CD14-positive monocyte (primary cell): ENCODE measurements at regions not wholly inside any gene's neighbourhood (a gene's known extent, or its start where the extent isn't known, plus 50 kb on each side); places are given as distances from the start of the nearest gene placed in this dataset.

Experiments used
- DNase-seq, 3 donors: peaks; one replicate each; pipeline ENCODE4 v3.0.0-alpha.2; 2011 to 2022
- H2AFZ ChIP-seq: 2 replicates; pipeline ENCODE4 v1.6.0; 2012; ENCODE audit warnings: mild to moderate bottlenecking, low read depth, low read length, inconsistent platforms; ENCODE audit not compliant: insufficient read depth, poor library complexity, severe bottlenecking
- H3K27ac ChIP-seq, 2 donors: 1 replicate in 1 of 2; 2 replicates in 1 of 2; pipeline ENCODE4 v1.5.1; 2012 to 2013; ENCODE audit warnings: low read length in 2 of 2, control low read depth in 1 of 2, inconsistent platforms in 1 of 2, low read depth in 1 of 2, mild to moderate bottlenecking in 1 of 2
- H3K27me3 ChIP-seq, 2 donors: one replicate each; pipeline versions ENCODE4 v1.6.0 to v1.6.1; 2011 to 2013; ENCODE audit warnings: low read length in 2 of 2; ENCODE audit not compliant: control insufficient read depth in 2 of 2, insufficient read depth in 2 of 2
- H3K36me3 ChIP-seq, 2 donors: replicated peaks in 1 of 2; 1 replicate in 1 of 2; 2 replicates in 1 of 2; pipeline versions ENCODE4 v1.5.1 to v1.6.1; 2012 to 2013; ENCODE audit warnings: low read length in 2 of 2, control low read depth in 1 of 2, inconsistent platforms in 1 of 2, mild to moderate bottlenecking in 1 of 2; ENCODE audit not compliant: insufficient read depth in 2 of 2, control insufficient read depth in 1 of 2
- H3K4me1 ChIP-seq, 2 donors: 1 replicate in 1 of 2; 2 replicates in 1 of 2; pipeline versions ENCODE4 v1.5.1 to v1.6.1; 2012 to 2013; ENCODE audit warnings: low read length in 2 of 2, control low read depth in 1 of 2, inconsistent platforms in 1 of 2, mild to moderate bottlenecking in 1 of 2, moderate library complexity in 1 of 2; ENCODE audit not compliant: insufficient read depth in 2 of 2, control insufficient read depth in 1 of 2
- H3K4me2 ChIP-seq: replicated peaks from 2 replicates; pipeline ENCODE3; 2012; ENCODE audit warnings: low read length, moderate library complexity, mild to moderate bottlenecking; ENCODE audit not compliant: poor library complexity, severe bottlenecking; ENCODE audit errors: extremely low read depth
- H3K4me3 ChIP-seq, 3 experiments: fragments of 200-600 bp in 1 of 3; sonication (generic) in 1 of 3; replicated peaks in 1 of 3; 1 replicate in 2 of 3; 2 replicates in 1 of 3; pipeline ENCODE4 v1.5.1; 2011 to 2013; ENCODE audit warnings: low read length in 3 of 3, mild to moderate bottlenecking in 3 of 3, control low read depth in 2 of 3, low read depth in 2 of 3, inconsistent platforms in 1 of 3, moderate library complexity in 1 of 3
- H3K79me2 ChIP-seq: 2 replicates; pipeline ENCODE4 v1.6.0; 2012; ENCODE audit warnings: mild to moderate bottlenecking, control low read depth, inconsistent platforms, low read length, moderate library complexity; ENCODE audit not compliant: insufficient read depth
- H3K9ac ChIP-seq: 2 replicates; pipeline ENCODE4 v1.6.0; 2017; ENCODE audit warnings: low read length, mild to moderate bottlenecking; ENCODE audit not compliant: insufficient read depth, poor library complexity, severe bottlenecking
- H3K9me3 ChIP-seq, 2 donors: replicated peaks in 1 of 2; 1 replicate in 1 of 2; 2 replicates in 1 of 2; pipeline versions ENCODE4 v1.5.1 to v1.6.1; 2012 to 2013; ENCODE audit warnings: low read length in 2 of 2, control low read depth in 1 of 2; ENCODE audit not compliant: control insufficient read depth in 1 of 2, insufficient read depth in 1 of 2
- H4K20me1 ChIP-seq: 2 replicates; pipeline ENCODE4 v1.6.0; 2012; ENCODE audit warnings: mild to moderate bottlenecking, low read length, control low read depth, moderate library complexity; ENCODE audit not compliant: insufficient read depth
- H3K27ac Mint-ChIP-seq, 7 donors: one replicate each; pipeline ENCODE4 v1.8.0; 2020; ENCODE audit warnings: mild to moderate bottlenecking in 7 of 7, mixed read lengths in 7 of 7, moderate library complexity in 6 of 7, inconsistent platforms in 2 of 7
- H3K27me3 Mint-ChIP-seq, 3 donors: one replicate each; pipeline ENCODE4 v1.8.0; 2021 to 2022; ENCODE audit warnings: low read depth in 3 of 3, mild to moderate bottlenecking in 3 of 3, mixed read lengths in 3 of 3, moderate library complexity in 3 of 3, inconsistent platforms in 1 of 3
- H3K36me3 Mint-ChIP-seq, 2 donors: one replicate each; pipeline ENCODE4 v1.8.0; 2020; ENCODE audit warnings: mixed read lengths in 2 of 2, inconsistent platforms in 1 of 2, mild to moderate bottlenecking in 1 of 2
- H3K4me1 Mint-ChIP-seq: one replicate; pipeline ENCODE4 v1.8.0; 2020; ENCODE audit warnings: mild to moderate bottlenecking, mixed read lengths
- H3K4me3 Mint-ChIP-seq, 2 donors: one replicate each; pipeline ENCODE4 v1.8.0; 2020; ENCODE audit warnings: mild to moderate bottlenecking in 2 of 2, mixed read lengths in 2 of 2, moderate library complexity in 1 of 2
- H3K9me3 Mint-ChIP-seq, 7 donors: one replicate each; pipeline ENCODE4 v1.8.0; 2020 to 2022; ENCODE audit warnings: mixed read lengths in 7 of 7, mild to moderate bottlenecking in 6 of 7, moderate library complexity in 6 of 7, inconsistent platforms in 2 of 7
- CTCF ChIP-seq: fragments of 200-600 bp; IDR thresholded peaks from one replicate; pipeline ENCODE4 v1.8.0; 2022; ENCODE audit warnings: antibody characterized with exemption, mild to moderate bottlenecking
- WGBS: methylation state at CpG from one replicate; pipeline ENCODE4 v1.1.5; 2013; ENCODE audit warnings: missing lambda C conversion rate; ENCODE audit not compliant: insufficient coverage; 5-methylcytosine and 5-hydroxymethylcytosine counted together
- intact Hi-C, 2 donors: fragments of 100-400 bp; cut with micrococcal nuclease; formaldehyde crosslinking; loops; one replicate each; pipeline versions ENCODE4 v1.15.0 to v1.15.1; 2023

- Histone ChIP-seq H3K79me2 (no peaks in the 10 kb centered on the region), H3K36me3 (no peaks in the 10 kb centered on the region), H3K4me2 (no peak overlapping the region), H3K27me3 (no peaks in the 10 kb centered on the region), H3K27ac (no peak overlapping the region), H3K9ac (no peak overlapping the region), H3K4me1 (no peaks in the 10 kb centered on the region), H3K9me3 (no peaks in the 10 kb centered on the region), H3K4me3 (no peak overlapping the region), H4K20me1 (no peaks in the 10 kb centered on the region), H2AFZ (no peak overlapping the region)
- peak in 1 of 3 donors; percentile 5 for DNase-seq
- H3K9me3 Mint-ChIP-seq, result peaks cover 0 to 18% (median 5%) of the 10 kb centered on the region in 7 donors
- H3K4me1 Mint-ChIP-seq, result peaks cover 5% of the 10 kb centered on the region
- no peak overlapping the region for H3K27ac Mint-ChIP-seq
- no peak for TF ChIP-seq CTCF
- no peaks in the 10 kb centered on the region for H3K36me3 Mint-ChIP-seq
- intact Hi-C loops, result no loop called here
- no CpG with 5 or more reads among the region's 3 CpGs for whole genome bisulfite sequencing
- peaks cover 0 to 3% (median 0%) of the 10 kb centered on the region in 3 donors for H3K27me3 Mint-ChIP-seq
- no peak overlapping the region for H3K4me3 Mint-ChIP-seq
These were observed 55.0 kb downstream of the SOX4 start for GRCh38 chr6:21648475-21649050.

GRCh38 chr6:21653323-21653722, 59.8 kb downstream of the SOX4 start:
- no peaks in the 10 kb centered on the region for H3K36me3 Mint-ChIP-seq
- no peaks in the 10 kb centered on the region for H3K4me1 ChIP-seq
- no peaks in the 10 kb centered on the region for H3K79me2 ChIP-seq
- H3K36me3 ChIP-seq, result no peaks in the 10 kb centered on the region
- H3K9me3 Mint-ChIP-seq, result peaks cover 0 to 17% (median 6%) of the 10 kb centered on the region in 7 donors
- H4K20me1 ChIP-seq, result no peaks in the 10 kb centered on the region
- intact Hi-C loops, result no loop called here
- no peaks in the 10 kb centered on the region for H3K27me3 ChIP-seq
- H3K4me3 Mint-ChIP-seq, result no peak overlapping the region
- no peak for TF ChIP-seq CTCF
- H3K4me1 Mint-ChIP-seq, result peaks cover 3% of the 10 kb centered on the region
- H3K9ac ChIP-seq, result no peak overlapping the region
- no peaks in the 10 kb centered on the region for H3K9me3 ChIP-seq
- 64% methylated on average over 2 of the region's 4 CpGs for WGBS
- H3K4me2 ChIP-seq, result no peak overlapping the region
- H3K27me3 Mint-ChIP-seq, result peaks cover 0 to 7% (median 3%) of the 10 kb centered on the region in 3 donors
- no peak overlapping the region for H3K27ac ChIP-seq
- H3K27ac Mint-ChIP-seq, result no peak overlapping the region
- H3K4me3 ChIP-seq, result no peak overlapping the region
- no peak for DNase-seq
- H2AFZ ChIP-seq, result no peak overlapping the region
